K562 (cell line): ENCODE measurements at regions not wholly inside any gene's neighbourhood (a gene's known extent, or its start where the extent isn't known, plus 50 kb on each side); places are given as distances from the start of the nearest gene placed in this dataset.

Experiments used
- ATAC-seq: fragments of 200-7000 bp; cut with Tn5 transposase; 3 replicates; pipeline ENCODE4 v1.9.1; 2020; ENCODE audit warnings: moderate library complexity
- BruUV-seq: library from RNA; stranded (reverse); fragments of 400-500 nt; replicated peaks from 2 replicates; lab custom pipeline; 2021; lab: Mats Ljungman, UMichigan
- CTCF ChIA-PET: fragments of 300-600 bp; formaldehyde crosslinking; extraction: SDS; loops from one replicate; lab custom pipeline; 2021; ENCODE audit warnings: low intra/inter-chr PET ratio; lab: Yijun Ruan, JAX
- POLR2A ChIA-PET: fragments of 300-600, 350-650 bp; sonication (Branson Sonifier 250); formaldehyde crosslinking; extraction: SDS; loops from one replicate; lab custom pipeline; 2021; ENCODE audit warnings: antibody characterized with exemption, inconsistent platforms; lab: Yijun Ruan, JAX
- DNase-seq, 4 experiments: peaks; one replicate each; pipeline versions ENCODE4 v3.0.0 to v3.0.0-alpha.2; 2011 to 2018; ENCODE audit warnings: low spot score in 3 of 4, mixed read lengths in 3 of 4; ENCODE audit errors: extremely low read depth in 1 of 4
- FAIRE-seq: peaks from 2 replicates; lab custom pipeline; 2011; peaks lifted over from hg19 to GRCh38; lab: Jason Lieb, UNC
- H2AFZ ChIP-seq: 2 replicates; pipeline ENCODE4 v1.6.0; 2011; ENCODE audit warnings: low read depth, low read length, control low read depth, inconsistent platforms
- H3K27ac ChIP-seq: fragments of 200-600 bp; 3 replicates; pipeline ENCODE4 v1.8.0; 2011; ENCODE audit warnings: low read depth, mild to moderate bottlenecking, control low read depth, inconsistent platforms, low read length, moderate library complexity, mixed read lengths; ENCODE audit errors: extremely low read depth
- H3K27me3 ChIP-seq, 2 experiments: fragments of 300-600 bp in 1 of 2; 2 replicates in 1 of 2; 3 replicates in 1 of 2; pipeline versions ENCODE4 v1.6.0 to v1.8.0; 2011; ENCODE audit warnings: inconsistent platforms in 2 of 2, low read length in 2 of 2, mild to moderate bottlenecking in 1 of 2, mixed read lengths in 1 of 2, moderate library complexity in 1 of 2; ENCODE audit not compliant: control insufficient read depth in 2 of 2, insufficient read depth in 2 of 2
- H3K36me3 ChIP-seq: fragments of 300-600 bp; 3 replicates; pipeline ENCODE4 v1.8.0; 2011; ENCODE audit warnings: mild to moderate bottlenecking, low read length, inconsistent platforms; ENCODE audit not compliant: control insufficient read depth, insufficient read depth
- H3K4me1 ChIP-seq, 2 experiments: fragments of 200-600 bp in 1 of 2; replicated peaks in 1 of 2; 2 replicates in 1 of 2; 3 replicates in 1 of 2; pipeline versions ENCODE4 v1.5.1 to v1.8.0; 2011; ENCODE audit warnings: inconsistent platforms in 2 of 2, low read length in 2 of 2, mild to moderate bottlenecking in 1 of 2, mixed read lengths in 1 of 2, moderate library complexity in 1 of 2; ENCODE audit not compliant: control insufficient read depth in 2 of 2, insufficient read depth in 2 of 2
- H3K4me2 ChIP-seq: 2 replicates; pipeline ENCODE4 v1.6.1; 2011; ENCODE audit warnings: low read length, control low read depth, inconsistent platforms, mixed read lengths; ENCODE audit not compliant: insufficient read depth
- H3K4me3 ChIP-seq: fragments of 200-600 bp; sonication (generic), shearing (Covaris generic); 2 replicates; pipeline ENCODE4 v1.5.1; 2016; ENCODE audit warnings: control low read depth, inconsistent platforms
- H3K79me2 ChIP-seq: fragments of 200-600 bp; 3 replicates; pipeline ENCODE4 v1.8.0; 2011; ENCODE audit warnings: low read length, inconsistent platforms; ENCODE audit not compliant: control insufficient read depth, insufficient read depth
- H3K9ac ChIP-seq, 2 experiments: 2 replicates each; pipeline versions ENCODE4 v1.6.0 to v1.6.1; 2011; ENCODE audit warnings: low read depth in 2 of 2, low read length in 2 of 2, control low read depth in 1 of 2, inconsistent platforms in 1 of 2, mild to moderate bottlenecking in 1 of 2, mixed read lengths in 1 of 2; ENCODE audit not compliant: insufficient read depth in 1 of 2
- H3K9me1 ChIP-seq: one replicate; pipeline ENCODE4 v1.6.0; 2011; ENCODE audit warnings: inconsistent platforms, mild to moderate bottlenecking, low read length, moderate library complexity; ENCODE audit not compliant: control insufficient read depth, insufficient read depth
- H3K9me3 ChIP-seq: replicated peaks from 2 replicates; pipeline ENCODE4 v1.5.1; 2011; ENCODE audit warnings: low read depth, low read length, inconsistent platforms; ENCODE audit not compliant: control insufficient read depth, insufficient read depth
- H4K20me1 ChIP-seq: replicated peaks from 2 replicates; pipeline ENCODE4 v1.6.1; 2011; ENCODE audit warnings: low read length, inconsistent platforms, mixed read lengths; ENCODE audit not compliant: control insufficient read depth, insufficient read depth
- CBX1 ChIP-seq: sonication (generic); IDR thresholded peaks from 2 replicates; pipeline ENCODE4 v1.6.1; 2016; ENCODE audit warnings: antibody characterized with exemption, low read depth, mild to moderate bottlenecking
- ELF2 ChIP-seq: fragments of 250-450 bp; sonication (Bioruptor Pico); IDR thresholded peaks from 2 replicates; pipeline ENCODE4 v1.5.0; 2021; ENCODE audit warnings: mild to moderate bottlenecking
- EP400 ChIP-seq: fragments of 450-650 bp; IDR thresholded peaks from 2 replicates; pipeline ENCODE4 v1.6.1; 2017; ENCODE audit warnings: antibody characterized with exemption, mild to moderate bottlenecking, moderate library complexity
- POLR2A ChIP-seq: fragments of 450-650 bp; conservative IDR thresholded peaks from 2 replicates; pipeline ENCODE4 v1.6.1; 2016
- POLR2G ChIP-seq: fragments of 200-400 bp; formaldehyde crosslinking; IDR thresholded peaks from 2 replicates; pipeline ENCODE4 v1.6.1; 2017; ENCODE audit warnings: low read depth, mild to moderate bottlenecking, antibody characterized with exemption, low read length, moderate library complexity
- PYGO2 ChIP-seq: fragments of 450-650 bp; IDR thresholded peaks from 2 replicates; pipeline ENCODE4 v1.6.1; 2016; ENCODE audit warnings: mild to moderate bottlenecking, missing genetic modification characterization, moderate library complexity, missing compliant biosample characterization
- RBM22 ChIP-seq: fragments of 200-400 bp; formaldehyde crosslinking; IDR thresholded peaks from 2 replicates; pipeline ENCODE4 v1.6.1; 2018; ENCODE audit warnings: low read length, low read depth; ENCODE audit not compliant: poor library complexity, severe bottlenecking
- TEAD4 ChIP-seq, 2 experiments: sonication (generic) in 1 of 2; formaldehyde crosslinking in 1 of 2; IDR thresholded peaks; 2 replicates each; pipeline versions ENCODE4 v1.6.1 to v1.8.0; 2012 to 2022; ENCODE audit warnings: borderline replicate concordance in 1 of 2, inconsistent platforms in 1 of 2, low read length in 1 of 2, mild to moderate bottlenecking in 1 of 2, missing genetic modification reagents in 1 of 2
- WGBS: fragments of 100-300 bp; shearing (Covaris generic); methylation state at CpG from one replicate; pipeline ENCODE4 v1.1.6; 2016; ENCODE audit warnings: low coverage, mixed read lengths; ENCODE audit not compliant: insufficient coverage; ENCODE audit errors: missing lambda C conversion rate; 5-methylcytosine and 5-hydroxymethylcytosine counted together
- in situ Hi-C: fragments of 300-500 bp; cut with MboI; formaldehyde crosslinking; loops from 4 replicates; pipeline ENCODE4 v1.15.0; 2018; ENCODE audit warnings: inconsistent platforms, mixed read lengths
- intact Hi-C: fragments of 100-400 bp; cut with micrococcal nuclease; formaldehyde crosslinking; loops from 2 replicates; pipeline ENCODE4 v1.14.2; 2022
- TF ChIP-seq, protein P1 (sequence below): fragments of 200-800 bp; sonication (Bioruptor generic); IDR thresholded peaks from 2 replicates; pipeline ENCODE4 v1.6.1; 2017; ENCODE audit warnings: missing genetic modification characterization, missing compliant biosample characterization

GRCh38 chr3:72375237-72376076 is 472.8 kb downstream of the SHQ1 start:
- ChIA-PET POLR2A (interaction anchor here (0.6 to 1.1 kb wide), 3 partner anchors 28 to 110 kb away, joined by 3 read pairs; no protein-coding TSS in a partner anchor), CTCF (no interaction called here)
- no peaks in the 10 kb centered on the region for H3K9me1 ChIP-seq
- ATAC-seq (no peak), FAIRE-seq (no peak), DNase-seq (no peak)
- peaks cover 25% of the 10 kb centered on the region for H3K79me2 ChIP-seq
- in situ Hi-C loops (no loop called here), intact Hi-C loops (no loop called here)
- BruUV-seq, result TSS peak; percentile 29
- WGBS, result 73% methylated on average over 10 of the region's 10 CpGs
- H3K4me3 ChIP-seq, result no peak overlapping the region
- TF ChIP-seq POLR2G (0 out of 2 replicates have a peak, but pooled peaks have one; percentile 29), RBM22 (peak; percentile 92), EP400 (no peak), ELF2 (0 out of 2 replicates have a peak, but pooled peaks have one; percentile 14), TEAD4 (IDR thresholded peaks at IDR 0.05; ENCODE audit: low read length) (no peak), TEAD4 (CRISPR knock-in tag; IDR thresholded peaks at IDR 0.05; ENCODE audit: borderline replicate concordance) (no peak), CBX1 (no peak), PYGO2 (no peak), POLR2A (0 out of 2 replicates have a peak, but pooled peaks have one; percentile 30)
- TF ChIP-seq, protein P1, sequence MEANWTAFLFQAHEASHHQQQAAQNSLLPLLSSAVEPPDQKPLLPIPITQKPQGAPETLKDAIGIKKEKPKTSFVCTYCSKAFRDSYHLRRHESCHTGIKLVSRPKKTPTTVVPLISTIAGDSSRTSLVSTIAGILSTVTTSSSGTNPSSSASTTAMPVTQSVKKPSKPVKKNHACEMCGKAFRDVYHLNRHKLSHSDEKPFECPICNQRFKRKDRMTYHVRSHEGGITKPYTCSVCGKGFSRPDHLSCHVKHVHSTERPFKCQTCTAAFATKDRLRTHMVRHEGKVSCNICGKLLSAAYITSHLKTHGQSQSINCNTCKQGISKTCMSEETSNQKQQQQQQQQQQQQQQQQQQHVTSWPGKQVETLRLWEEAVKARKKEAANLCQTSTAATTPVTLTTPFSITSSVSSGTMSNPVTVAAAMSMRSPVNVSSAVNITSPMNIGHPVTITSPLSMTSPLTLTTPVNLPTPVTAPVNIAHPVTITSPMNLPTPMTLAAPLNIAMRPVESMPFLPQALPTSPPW (CRISPR knock-in tag), result peak; percentile 23; the same call in 1 of the 2 replicates
- H3K9me3 ChIP-seq, result no peaks in the 10 kb centered on the region
- peaks cover 0 to 4% of the 10 kb centered on the region in 2 experiments; a peak in 3 of 5 replicates for H3K4me1 ChIP-seq
- H2AFZ ChIP-seq, result no peak overlapping the region
- H4K20me1 ChIP-seq, result peaks cover 4% of the 10 kb centered on the region; the same call in 1 of the 2 replicates
- H3K27me3 ChIP-seq, result no peaks in the 10 kb centered on the region
- no peak overlapping the region for H3K4me2 ChIP-seq
- H3K9ac ChIP-seq, result no peak overlapping the region
- H3K36me3 ChIP-seq, result peaks cover 39% of the 10 kb centered on the region
- no peak overlapping the region for H3K27ac ChIP-seq
